HG03139 (cell line): ENCODE measurements at regions not wholly inside any gene's neighbourhood (a gene's known extent, or its start where the extent isn't known, plus 50 kb on each side); places are given as distances from the start of the nearest gene placed in this dataset.

Experiments used
- ATAC-seq: cut with Tn5 transposase; IDR thresholded peaks from one replicate; pipeline ENCODE4 v1.9.1; 2021; ENCODE audit not compliant: unreplicated experiment

GRCh38 chrX:40197071-40197470, 99.3 kb upstream of the BCOR start:
- no peak for ATAC-seq

- ATAC-seq: no peak
These were observed 97.6 kb upstream of the BCOR start for GRCh38 chrX:40195368-40195767.

- no peak for ATAC-seq
These were observed 94.4 kb upstream of the BCOR start for GRCh38 chrX:40192196-40192595.

- ATAC-seq: no peak
These were observed 91.9 kb upstream of the BCOR start for GRCh38 chrX:40189637-40190036.

GRCh38 chrX:40188573-40189417, 91.0 kb upstream of the BCOR start:
- ATAC-seq: no peak

- ATAC-seq: no peak
These were observed 87.2 kb upstream of the BCOR start for GRCh38 chrX:40184968-40185367.

GRCh38 chrX:40182615-40183014, 84.9 kb upstream of the BCOR start:
- no peak for ATAC-seq

- no peak for ATAC-seq
These were observed 84.3 kb upstream of the BCOR start for GRCh38 chrX:40182095-40182494.

- no peak for ATAC-seq
These were observed 81.5 kb upstream of the BCOR start for GRCh38 chrX:40179283-40179682.

- no peak for ATAC-seq
These were observed 80.4 kb upstream of the BCOR start for GRCh38 chrX:40177942-40178715.

- no peak for ATAC-seq
These were observed 79.7 kb upstream of the BCOR start for GRCh38 chrX:40177489-40177888.

GRCh38 chrX:40177117-40177430, 79.3 kb upstream of the BCOR start:
- no peak for ATAC-seq

- ATAC-seq: no peak
These were observed 78.8 kb upstream of the BCOR start for GRCh38 chrX:40176351-40177116.

- no peak for ATAC-seq
These were observed 78.0 kb upstream of the BCOR start for GRCh38 chrX:40175511-40176350.

GRCh38 chrX:40174854-40175510, 77.2 kb upstream of the BCOR start:
- ATAC-seq: no peak

- ATAC-seq: no peak
These were observed 76.5 kb upstream of the BCOR start for GRCh38 chrX:40174001-40174853.

GRCh38 chrX:40173143-40174000, 75.6 kb upstream of the BCOR start:
- ATAC-seq: no peak

- no peak for ATAC-seq
These were observed 74.8 kb upstream of the BCOR start for GRCh38 chrX:40172401-40173142.
